ENCODE measurements at regions not wholly inside any gene's neighbourhood (a gene's known extent, or its start where the extent isn't known, plus 50 kb on each side); places are given as distances from the start of the nearest gene placed in this dataset.
A peak's percentile ranks its signal among the peaks of the same experiment; 100 is the strongest.

DNA sequence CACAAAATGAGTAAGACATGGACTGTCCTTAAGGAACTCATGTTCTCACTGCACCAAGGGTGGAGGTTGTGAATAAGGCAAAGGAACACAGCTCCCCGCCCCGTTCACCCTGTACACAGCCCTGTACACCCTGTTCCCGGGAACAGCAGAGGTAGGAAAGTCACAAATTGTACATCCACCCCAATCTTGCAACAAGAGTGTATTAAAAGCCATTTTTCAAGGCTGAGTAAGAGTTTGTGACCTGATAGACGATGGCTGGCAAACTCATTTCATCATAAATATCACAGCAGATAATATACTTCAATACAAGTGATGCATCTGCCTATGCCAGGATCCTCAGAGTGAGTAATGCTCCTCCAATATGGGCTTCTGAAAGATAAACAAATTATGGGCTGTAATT is 52.5 kb upstream of the CAMK1G start:
- DNase-seq (ENCODE audit: low spot score in 2 of 2): peak in 1 of 2 donors; percentile 59
- no peak overlapping the region for H3K4me3 ChIP-seq (ENCODE audit: low read depth, poor library complexity, severe bottlenecking)
- WGBS, 2 donors: 60 to 61% methylated on average over 4 of the region's 4 CpGs
- intact Hi-C loops (cut with DNase I; ENCODE audit: low total_unique reads): no loop called here
- no peak for TF ChIP-seq POLR2A (IDR thresholded peaks at IDR 0.05)
- no peak for TF ChIP-seq CTCF (IDR thresholded peaks at IDR 0.05)

DNA sequence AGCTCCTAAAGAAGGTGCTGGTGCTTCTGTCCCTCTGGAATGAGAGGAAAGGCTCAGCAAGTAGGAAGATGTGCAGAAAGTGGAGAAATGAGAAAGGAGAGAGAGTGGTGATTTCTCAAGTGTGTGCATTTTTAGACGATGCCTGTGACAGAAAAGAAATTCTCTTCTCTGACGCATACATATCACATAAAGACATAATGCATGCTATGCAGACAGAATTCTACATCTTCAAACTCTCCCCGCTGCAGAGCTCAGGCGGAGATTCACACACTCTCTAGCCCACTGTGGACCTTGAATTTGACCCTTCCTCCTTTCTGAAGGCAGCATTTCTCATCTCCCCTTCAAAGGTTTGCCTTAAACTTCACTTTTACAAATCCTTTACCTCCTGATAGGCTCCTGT is 52.0 kb upstream of the CAMK1G start:
- WGBS, 2 donors: 77 to 87% methylated on average over 4 of the region's 4 CpGs
- DNase-seq (ENCODE audit: low spot score in 2 of 2): no peak
- intact Hi-C loops (cut with DNase I; ENCODE audit: low total_unique reads): no loop called here

More for the DNA sequence above, 52.0 kb upstream of the CAMK1G start:
- TF ChIP-seq CTCF (IDR thresholded peaks at IDR 0.05): no peak
- H3K4me3 ChIP-seq (ENCODE audit: low read depth, poor library complexity, severe bottlenecking): no peak overlapping the region

MicroRNAs in the stretch of these regions (microRNA counts, 767-probe panel; counts per million panel counts)
- 17,287 to 20,098 counts per million in 2 donors for microRNA hsa-miR-205-5p

Small RNA genes lying in the stretch of these regions (microRNA-seq; reads per million reads assigned to microRNA genes)
- gene MIR205 (ENCODE audit: borderline number of aligned reads in 1 of 2, borderline replicate concordance in 2 of 2): 43,944 to 46,286 reads per million in 2 donors

All from lower leg skin (tissue), 4 donors.